Jurkat, Clone E6-1 (cell line): ENCODE measurements at regions not wholly inside any gene's neighbourhood (a gene's known extent, or its start where the extent isn't known, plus 50 kb on each side); places are given as distances from the start of the nearest gene placed in this dataset.
"Not testable (repeated sequence)": the region's sequence is repeated elsewhere in the genome, so short reads cannot be mapped to it uniquely, and the experiment has no call there.

Source experiments
- DNase-seq: peaks from one replicate; pipeline ENCODE4 v3.0.0-alpha.2; 2011; ENCODE audit warnings: low read depth, low spot score
- H3K4me3 ChIP-seq: 2 replicates; pipeline ENCODE4 v1.5.1; 2011; ENCODE audit warnings: mild to moderate bottlenecking, low read length, control low read depth, moderate library complexity

DNA sequence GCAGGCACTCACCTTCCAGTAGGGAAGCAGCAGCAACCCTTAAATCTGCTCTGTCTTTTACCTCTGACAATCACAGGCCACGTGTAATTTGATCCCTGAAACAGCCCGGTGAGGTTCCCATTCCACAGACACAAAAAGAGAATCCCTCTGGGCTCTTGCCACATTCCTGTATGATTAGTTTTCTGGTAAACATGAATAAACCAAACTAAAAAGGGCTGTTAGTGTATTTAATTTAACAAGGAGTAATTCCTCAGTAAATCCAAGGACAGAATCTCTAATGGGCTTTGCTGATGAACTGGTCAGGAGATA lies 186.9 kb downstream of the FAM43A start:
- DNase-seq, result no peak
- no peak overlapping the region for H3K4me3 ChIP-seq

DNA sequence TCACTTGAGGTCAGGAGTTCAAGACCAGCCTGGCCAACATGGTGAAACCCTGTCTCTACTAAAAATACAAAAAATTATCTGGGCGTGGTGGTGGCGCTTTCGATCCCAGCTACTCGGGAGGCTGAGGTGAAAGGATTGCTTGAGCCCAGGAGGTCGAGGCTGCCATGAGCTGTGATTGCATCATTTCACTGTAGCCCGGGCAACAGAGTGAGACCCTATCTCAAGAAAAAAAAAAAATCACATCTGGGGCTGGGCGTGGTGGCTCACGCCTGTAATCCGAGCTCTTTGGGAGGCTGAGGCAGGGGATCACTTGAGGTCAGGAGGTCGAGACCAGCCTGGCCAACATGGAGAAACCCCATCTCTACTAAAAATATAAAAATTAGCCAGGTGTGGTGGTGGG lies 187.8 kb downstream of the FAM43A start:
- not testable (repeated sequence) for H3K4me3 ChIP-seq

DNA sequence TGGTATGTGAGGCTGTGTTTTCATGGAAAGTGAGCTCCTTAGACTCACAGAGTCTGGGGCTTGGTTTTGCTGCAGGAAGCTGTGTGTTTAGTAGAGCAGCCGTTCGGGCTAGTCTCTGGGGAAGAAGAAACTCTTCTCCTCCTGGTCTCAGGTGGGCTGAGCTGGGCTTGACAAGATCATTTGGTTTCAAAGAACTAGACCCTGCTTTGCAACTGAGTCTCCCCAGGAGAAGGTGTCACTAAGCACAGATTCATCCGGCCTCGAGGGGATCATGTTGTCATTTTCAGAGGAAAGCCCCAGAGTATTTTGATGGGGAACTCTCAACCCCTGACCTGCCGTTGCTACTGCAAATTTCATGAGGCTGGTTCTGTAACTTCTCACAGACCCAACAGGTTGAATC lies 188.5 kb downstream of the FAM43A start:
- no peak for DNase-seq
- no peak overlapping the region for H3K4me3 ChIP-seq

More for the DNA sequence above, 187.8 kb downstream of the FAM43A start:
- DNase-seq, result not testable (repeated sequence)

DNA sequence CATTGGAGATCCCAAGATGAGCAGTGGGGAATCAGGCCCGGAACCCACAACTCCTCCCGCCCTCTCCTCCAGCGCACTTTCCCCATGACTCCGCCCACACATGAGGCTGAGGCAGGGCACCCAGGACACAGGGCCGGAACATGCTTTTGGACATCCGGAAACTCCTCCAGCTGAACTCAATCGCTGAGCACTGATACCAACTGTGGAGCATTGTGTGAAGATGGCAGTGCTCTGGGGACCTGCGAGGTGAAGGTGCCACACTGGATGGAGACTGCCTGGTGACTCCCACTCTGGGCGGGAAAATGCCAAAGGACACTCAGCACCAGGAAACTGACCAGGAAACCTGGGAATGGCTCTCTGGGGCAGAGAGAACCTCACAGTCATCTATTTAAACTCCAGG lies 189.1 kb downstream of the FAM43A start:
- no peak for DNase-seq
- H3K4me3 ChIP-seq, result no peak overlapping the region

DNA sequence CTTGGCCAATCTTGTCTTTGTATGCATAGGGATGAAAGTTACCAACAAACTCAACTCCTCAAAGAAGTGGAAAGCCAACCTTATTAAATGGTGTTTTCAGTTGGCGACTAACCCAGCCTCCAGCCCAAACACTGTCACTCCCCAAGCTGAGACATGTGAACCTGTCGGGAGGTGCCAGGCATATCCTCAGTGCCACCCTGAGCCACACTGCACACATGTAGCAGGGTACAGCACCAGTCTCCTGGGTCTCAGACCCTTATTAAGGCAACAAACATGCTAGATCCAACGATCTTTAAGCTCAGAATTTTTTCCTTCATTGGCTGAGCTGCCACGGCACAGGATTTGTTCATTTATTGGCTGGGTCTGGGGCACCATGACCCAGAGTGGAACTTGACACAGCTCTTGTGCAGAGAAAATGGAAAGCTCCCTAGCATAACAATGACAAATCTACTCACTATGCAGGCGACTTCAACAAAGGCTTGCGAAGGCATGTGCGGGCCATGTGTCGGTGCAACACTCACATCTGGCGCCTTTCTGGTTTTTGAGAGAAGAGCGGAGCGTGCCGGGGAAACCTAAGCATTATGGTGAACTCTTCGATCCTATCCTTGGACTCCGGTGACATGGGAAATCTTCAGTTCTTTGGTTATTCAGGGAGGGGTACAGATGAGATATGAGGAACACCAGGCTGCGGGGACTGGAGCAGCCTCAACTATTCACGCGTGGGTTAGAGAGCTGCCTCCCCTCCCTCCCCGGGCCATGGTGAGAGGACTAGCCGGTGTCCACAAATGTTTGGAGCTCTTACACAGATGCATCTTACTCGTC lies 190.1 kb downstream of the FAM43A start:
- DNase-seq, result no peak
- no peak overlapping the region for H3K4me3 ChIP-seq

DNA sequence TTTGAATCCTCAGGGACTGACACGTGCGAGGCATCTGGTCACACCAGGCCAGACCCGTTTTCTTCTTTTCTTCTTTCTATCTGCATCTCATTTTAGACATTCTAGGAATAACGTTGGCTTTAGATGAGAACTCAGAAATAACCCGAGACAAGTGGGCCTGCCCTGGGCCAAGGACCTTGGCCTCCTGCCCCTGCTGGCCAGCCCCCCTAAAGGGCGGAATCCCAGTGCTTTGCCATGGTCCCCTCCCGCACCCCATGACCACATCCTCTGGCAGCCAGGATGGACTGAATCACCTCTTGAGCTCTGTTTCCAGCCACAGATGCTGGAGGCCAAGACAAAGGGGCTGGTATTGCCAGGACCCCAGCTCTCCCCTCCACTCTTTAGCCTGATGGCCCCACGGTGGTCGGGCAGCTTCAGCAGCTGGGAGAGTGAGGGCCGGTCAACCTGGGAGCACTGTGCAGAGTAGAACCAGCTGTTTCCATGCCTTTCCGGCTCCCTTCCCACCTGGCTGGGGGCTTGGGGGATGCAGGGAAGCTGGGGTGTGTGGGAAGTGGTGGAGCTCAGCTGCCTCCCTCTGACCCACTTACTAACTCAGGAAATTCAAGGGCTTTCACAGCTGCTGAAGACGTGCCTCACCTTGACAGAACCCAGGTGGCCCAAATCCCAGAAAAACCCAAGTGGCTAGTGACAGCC lies 190.9 kb downstream of the FAM43A start:
- DNase-seq, result no peak
- no peak overlapping the region for H3K4me3 ChIP-seq

DNA sequence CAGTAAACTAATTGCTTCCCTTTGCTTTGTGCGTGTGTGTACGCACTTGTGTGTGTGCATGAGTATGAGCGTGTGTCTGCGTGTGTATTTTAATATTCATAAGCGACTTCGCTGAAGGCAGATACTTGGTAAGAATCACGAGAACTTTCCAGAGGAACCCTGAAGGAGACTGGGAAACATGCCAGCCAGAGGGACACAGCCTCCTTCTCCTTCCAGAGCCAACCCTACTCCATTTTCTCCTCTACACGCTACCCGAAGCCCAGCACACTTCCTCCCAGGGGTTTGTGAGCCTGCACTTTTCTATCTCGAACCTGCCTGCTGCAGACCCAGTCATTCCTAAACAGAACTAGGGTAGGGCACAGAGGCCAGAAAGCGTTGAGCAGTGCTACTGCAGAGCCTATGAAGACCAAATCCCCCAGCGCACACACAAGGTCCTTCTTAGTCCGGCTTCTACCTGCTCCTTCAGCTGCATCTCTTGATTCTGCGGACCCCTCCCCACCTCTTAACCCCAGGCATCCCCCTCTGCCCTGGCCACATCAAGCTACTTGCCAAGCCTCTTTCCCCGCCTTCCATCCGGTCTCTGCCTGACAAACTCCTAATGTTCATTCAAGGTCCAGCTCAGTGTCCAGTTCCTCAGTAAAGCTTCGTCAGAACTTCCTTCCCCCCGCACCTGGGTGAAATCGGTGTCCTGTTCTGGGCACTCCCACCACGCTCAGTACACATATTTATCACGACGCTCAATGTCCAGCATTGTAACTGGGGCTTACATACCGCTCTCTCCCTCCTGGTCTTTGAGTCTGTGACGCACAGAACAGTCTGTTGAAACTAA lies 191.8 kb downstream of the FAM43A start:
- no peak overlapping the region for H3K4me3 ChIP-seq
- no peak for DNase-seq

DNA sequence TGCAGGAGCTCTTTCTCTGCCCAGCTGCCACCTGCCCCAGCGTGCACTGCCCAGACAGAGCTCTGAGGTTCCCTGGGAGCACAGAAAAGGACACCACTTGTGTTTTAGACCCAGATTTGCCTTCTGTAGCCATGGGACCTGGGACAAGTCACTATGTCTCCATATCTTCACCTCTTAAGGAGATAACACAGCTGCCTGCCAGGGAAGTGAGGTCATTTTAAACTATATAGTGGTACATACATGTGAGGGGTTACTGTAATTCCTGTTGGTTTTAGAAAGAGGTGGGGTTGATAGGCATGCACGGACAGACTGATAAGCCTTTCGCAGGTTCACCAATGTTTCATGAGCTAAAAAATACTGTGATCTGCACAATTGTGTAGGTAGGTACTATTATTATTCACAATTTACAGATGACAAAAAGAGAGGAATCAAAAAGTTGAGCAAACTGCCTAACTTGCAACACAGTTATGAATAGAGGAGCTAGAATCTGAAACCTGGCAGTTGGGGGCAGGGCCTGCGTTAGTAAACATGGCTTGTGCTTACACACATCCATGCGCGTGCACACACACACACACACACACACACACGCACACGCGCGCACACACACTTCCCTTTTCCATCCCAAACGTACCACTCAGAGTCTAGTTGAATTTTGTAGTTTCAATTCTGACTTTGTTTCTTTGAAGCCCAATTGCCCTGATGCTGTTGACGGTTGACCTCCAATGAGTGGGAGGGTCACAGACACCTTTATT lies 193.6 kb downstream of the FAM43A start:
- DNase-seq, result no peak

DNA sequence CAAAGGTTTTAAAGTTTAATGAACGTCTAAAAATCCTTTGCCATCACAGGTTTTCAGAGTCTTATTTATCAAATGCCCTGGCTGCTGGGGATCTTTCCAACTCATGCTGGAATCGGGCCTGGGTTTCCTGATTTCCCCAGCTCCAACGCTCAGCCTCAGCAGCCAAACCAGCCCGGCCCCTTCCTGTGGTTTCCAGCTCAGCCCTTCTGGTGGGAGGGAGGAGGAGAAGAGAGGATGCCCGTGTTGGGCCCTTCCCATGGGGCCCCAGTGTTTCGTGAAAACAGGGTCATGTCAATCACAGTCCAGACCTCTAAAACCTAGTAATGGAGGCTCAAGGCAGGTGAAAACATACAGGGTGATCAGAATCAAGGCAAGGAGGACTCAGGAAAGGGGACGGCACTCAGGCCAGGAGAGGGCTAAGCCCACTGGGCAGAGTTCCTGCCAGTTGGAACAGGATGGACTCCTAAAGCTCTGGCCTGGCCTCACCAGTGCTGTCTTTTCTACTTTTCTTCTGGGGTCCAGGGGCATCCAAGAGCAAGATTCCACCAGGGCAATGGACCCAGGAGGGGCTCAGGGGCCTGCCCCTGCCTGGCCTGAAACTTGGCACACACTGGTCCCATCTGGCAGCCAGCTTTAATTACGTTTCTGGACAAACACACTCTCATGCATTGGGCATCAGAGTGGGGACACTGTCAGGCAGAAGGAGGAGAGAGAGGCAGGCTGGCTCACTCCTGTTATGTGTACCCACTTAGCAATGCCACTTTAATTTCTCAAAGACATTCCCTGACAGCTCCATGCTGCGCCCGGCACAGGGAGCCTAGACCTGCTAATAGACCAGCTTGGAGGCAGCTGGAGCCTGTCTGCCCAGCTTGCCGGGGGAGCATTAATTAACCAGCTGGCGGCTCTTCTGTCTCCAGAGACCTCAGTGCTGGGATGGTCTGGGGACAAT lies 194.6 kb downstream of the FAM43A start:
- no peak overlapping the region for H3K4me3 ChIP-seq
- no peak for DNase-seq

More for the DNA sequence above, 193.6 kb downstream of the FAM43A start:
- H3K4me3 ChIP-seq, result no peak overlapping the region

DNA sequence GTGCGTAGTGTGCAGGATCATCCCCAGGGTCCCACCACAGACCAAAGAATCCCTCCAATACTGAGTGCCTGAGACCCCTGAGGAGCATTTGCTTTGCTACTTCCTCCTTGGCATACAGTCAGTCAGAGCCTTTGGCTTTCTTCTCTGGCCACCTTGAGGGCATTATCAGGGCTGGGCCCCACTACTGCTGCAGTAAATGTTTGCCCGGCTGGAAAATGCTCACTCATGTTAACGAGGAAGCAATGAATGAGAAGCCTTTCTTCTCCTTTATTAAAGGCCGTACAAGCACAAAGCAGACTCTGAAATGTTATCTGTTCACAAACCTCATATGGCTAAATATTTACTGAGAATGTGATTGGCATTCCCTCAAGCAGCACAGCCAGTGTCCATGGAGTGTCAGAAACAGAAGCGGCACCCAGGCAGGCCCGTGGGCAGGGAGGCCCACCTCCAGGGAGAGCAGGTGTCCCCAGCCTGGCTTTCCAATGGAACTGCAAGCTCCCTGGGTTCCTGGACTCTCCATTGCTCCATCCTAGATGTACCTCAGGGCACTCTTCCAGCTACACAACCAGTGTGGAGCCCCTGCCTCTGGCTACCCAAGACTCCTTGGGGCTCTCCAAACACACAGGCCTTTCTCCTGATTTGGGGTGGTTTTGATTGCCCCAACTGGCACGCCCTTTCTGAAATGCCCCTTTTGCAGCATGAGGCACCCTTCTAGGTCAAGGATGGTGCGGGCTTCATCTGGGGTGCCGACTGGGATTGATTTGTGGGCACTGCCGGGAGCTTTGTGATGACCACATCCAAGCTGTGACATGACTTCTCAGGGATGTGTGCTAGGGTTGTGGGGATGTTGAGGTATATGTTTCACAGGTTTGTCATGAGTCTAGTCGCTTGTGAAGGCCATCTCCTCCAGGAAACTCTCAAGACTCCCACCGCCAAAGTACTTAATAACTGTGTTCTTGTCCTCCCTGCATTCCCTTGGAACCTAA lies 195.6 kb downstream of the FAM43A start:
- H3K4me3 ChIP-seq, result no peak overlapping the region
- no peak for DNase-seq

DNA sequence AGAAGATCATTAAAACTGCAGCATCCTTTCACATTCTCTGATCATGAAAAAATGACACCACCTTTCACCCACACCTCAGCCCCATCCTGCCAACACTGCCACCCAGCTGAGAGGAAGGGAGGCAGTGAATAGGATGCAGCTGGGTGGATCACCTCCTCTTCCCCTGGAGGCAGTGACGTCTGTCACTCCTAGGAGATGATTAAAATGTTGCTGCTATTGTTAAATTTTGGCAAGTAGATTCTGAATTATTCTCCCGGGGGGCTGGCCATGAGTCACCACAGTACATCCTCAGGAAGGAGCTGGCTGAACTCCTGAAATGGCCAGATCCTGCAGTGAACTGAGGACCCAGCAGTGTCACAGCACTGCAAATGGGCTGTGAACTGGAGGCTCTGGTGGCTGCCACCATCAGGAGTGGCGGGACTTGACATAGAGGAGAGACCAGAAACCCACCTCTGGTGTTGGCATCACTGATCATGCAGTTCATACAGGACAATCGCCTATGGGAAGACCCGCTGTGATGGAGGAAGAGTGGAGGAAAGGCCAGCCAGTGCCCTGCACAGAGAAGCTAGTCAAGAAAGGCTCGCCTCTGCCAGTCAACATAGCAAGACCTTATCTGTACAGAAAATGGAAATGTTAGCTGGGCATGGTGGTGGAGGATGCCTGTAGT lies 199.1 kb downstream of the FAM43A start:
- no peak overlapping the region for H3K4me3 ChIP-seq
- no peak for DNase-seq

DNA sequence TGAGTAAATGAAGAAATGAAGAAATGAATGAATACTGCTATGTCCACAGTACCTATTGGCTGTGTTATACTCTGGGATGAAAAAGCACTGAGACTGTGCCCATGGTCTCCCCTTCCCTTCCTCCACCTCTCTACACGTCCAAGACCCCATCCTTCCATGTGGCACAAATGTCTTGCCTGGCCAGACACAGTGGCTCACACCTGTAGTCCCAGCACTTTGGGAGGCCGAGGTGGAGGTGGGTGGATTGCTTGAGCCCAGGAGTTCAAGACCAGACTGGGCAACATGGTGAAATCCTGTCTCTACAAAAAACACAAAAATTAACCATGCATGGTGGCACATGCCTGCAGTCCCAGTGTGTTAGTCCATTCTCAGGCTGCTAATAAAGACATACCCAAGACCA lies 200.1 kb downstream of the FAM43A start:
- DNase-seq, result no peak
- H3K4me3 ChIP-seq, result no peak overlapping the region

DNA sequence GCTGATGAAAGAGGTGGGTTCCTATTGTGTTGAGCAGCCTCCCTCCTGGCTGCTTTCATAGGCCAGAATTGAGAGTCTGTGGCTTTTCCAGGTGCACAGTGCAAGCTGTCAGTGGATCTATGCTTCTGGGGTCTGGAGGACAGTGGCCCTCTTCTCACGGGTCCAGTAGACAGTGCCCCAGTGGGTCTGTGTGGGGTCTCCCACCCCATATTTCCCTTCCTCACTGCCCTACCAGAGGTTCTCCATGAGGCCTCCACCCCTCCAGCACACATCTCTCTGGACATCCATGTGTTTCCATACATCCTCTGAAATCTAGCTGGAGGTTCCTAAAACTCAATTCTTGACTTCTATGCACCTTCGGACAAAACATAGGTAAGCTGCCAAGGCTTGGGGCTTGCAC lies 201.2 kb downstream of the FAM43A start:
- H3K4me3 ChIP-seq, result no peak overlapping the region
- no peak for DNase-seq

DNA sequence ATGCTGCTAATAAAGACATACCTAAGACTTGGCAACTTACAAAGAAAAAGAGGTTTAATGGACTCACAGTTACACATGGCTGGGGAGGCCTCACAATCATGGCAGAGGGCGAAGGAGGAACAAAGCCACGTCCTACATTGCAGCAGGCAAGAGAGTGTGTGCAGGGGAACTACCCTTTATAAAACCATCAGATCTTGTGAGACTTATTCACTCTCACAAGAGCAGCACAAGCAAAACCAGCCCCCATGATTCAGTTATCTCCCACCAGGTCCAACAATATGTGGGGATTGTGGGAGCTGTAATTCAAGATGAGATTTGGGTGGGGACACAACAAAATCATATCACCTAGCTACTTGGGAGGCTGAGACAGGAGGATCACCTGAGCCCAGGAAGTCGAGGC lies 202.4 kb downstream of the FAM43A start:
- DNase-seq, H3K4me3 ChIP-seq: not testable (repeated sequence)

DNA sequence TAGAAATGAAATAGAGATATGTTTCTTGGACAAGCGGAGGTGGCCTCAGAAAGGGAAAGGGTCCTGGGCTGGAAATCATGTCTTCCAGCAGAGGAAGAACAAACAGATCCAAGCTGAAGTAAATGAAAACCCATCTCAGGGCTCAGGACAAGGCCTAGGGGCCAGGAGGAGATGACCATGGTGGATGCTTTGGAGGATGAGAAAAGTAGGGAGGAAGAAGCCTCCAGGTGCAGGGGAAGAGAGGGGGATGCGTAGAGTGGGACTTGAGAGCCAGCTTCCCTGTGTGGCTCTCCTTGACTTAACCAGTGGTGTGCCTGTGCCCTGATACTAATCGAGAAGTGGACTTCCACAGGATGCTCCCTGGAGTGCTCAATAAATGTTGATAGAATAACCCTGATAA lies 203.2 kb downstream of the FAM43A start:
- H3K4me3 ChIP-seq, result no peak overlapping the region
- DNase-seq, result no peak

DNA sequence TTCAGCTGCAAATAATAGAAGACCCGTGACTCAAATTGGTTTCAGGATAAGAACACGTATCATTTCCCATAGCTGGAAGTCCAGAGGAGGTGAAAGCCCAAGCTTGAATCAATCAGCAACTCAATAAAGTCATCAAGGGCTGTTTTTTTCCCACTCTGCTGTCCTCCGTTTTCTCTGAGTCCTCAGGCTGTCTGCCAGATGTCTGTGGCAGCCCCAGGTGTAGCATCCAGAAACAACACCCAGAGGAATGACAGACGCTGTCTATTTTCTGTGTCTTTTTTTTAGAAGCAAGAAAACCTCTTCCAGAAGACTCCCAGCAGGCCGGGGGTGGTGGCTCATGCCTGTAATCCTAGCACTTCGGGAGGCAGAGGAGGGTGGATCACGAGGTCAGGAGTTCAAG lies 204.4 kb downstream of the FAM43A start:
- no peak for DNase-seq
- no peak overlapping the region for H3K4me3 ChIP-seq
